HUES64 (cell line): ENCODE measurements at regions not wholly inside any gene's neighbourhood (a gene's known extent, or its start where the extent isn't known, plus 50 kb on each side); places are given as distances from the start of the nearest gene placed in this dataset.

Source experiments
- H3K27ac ChIP-seq: 2 replicates; pipeline ENCODE4 v1.7.0; 2013; ENCODE audit warnings: low read depth, low read length, inconsistent platforms
- H3K27me3 ChIP-seq: 2 replicates; pipeline ENCODE4 v1.6.1; 2013; ENCODE audit warnings: mild to moderate bottlenecking, low read length; ENCODE audit not compliant: insufficient read depth
- H3K36me3 ChIP-seq: 2 replicates; pipeline ENCODE4 v1.6.1; 2013; ENCODE audit warnings: mild to moderate bottlenecking, low read length; ENCODE audit not compliant: insufficient read depth
- H3K4me1 ChIP-seq: 2 replicates; pipeline ENCODE4 v1.6.1; 2013; ENCODE audit warnings: mild to moderate bottlenecking, low read length, moderate library complexity; ENCODE audit not compliant: insufficient read depth
- H3K4me3 ChIP-seq: 2 replicates; pipeline ENCODE4 v1.5.1; 2013; ENCODE audit warnings: mild to moderate bottlenecking, low read length, moderate library complexity
- H3K9ac ChIP-seq: 2 replicates; pipeline ENCODE4 v1.6.1; 2013; ENCODE audit warnings: mild to moderate bottlenecking, low read depth, low read length
- H3K9me3 ChIP-seq: 2 replicates; pipeline ENCODE4 v1.6.1; 2013; ENCODE audit warnings: low read depth, low read length; ENCODE audit not compliant: insufficient read depth
- WGBS: fragments of 150-250, 120-280 bp; methylation state at CpG from one replicate; pipeline ENCODE4 v1.1.7; 2013; ENCODE audit warnings: missing lambda C conversion rate; 5-methylcytosine and 5-hydroxymethylcytosine counted together

DNA sequence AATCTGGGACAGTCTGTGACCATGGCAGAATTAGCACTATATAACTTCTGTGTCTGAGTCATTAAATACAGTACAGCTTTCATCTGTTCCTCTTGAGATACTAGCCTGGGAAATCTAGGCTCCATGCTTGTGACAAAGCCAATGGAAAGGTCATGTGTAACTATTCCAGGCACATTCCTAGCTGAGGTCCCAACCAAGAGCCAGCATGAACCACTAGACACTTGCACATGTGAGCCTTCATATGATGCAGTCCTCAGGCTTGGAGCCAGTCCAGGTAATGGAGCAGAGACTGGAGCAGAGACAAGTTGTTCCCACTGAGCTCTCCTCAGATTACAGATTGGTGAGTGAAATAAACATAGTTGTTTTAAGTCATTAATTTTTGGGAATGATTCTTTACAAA lies 412.4 kb upstream of the ZNF462 start:
- Histone ChIP-seq H3K27me3 (no peaks in the 10 kb centered on the region), H3K9ac (no peak overlapping the region), H3K9me3 (no peaks in the 10 kb centered on the region), H3K4me1 (no peaks in the 10 kb centered on the region), H3K36me3 (no peaks in the 10 kb centered on the region), H3K27ac (no peak overlapping the region), H3K4me3 (no peak overlapping the region)

DNA sequence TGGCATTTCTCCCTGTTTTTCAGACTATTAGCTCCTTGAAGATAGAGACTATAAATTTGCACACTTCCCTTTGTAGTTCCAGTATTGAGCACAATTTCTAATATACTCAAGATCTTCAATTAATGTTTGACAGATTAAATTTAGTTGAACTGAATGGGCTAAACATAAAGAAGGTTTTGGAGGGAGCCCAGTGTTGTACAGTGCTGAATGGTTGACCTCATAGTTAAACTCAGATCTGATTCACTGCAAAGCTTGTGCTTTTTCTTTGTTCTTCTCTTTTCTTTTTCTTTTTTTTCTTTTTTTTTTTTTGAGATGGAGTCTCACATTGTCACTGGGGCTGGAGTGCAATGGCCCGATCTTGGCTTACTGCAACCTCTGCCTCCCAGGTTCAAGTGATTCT lies 411.7 kb upstream of the ZNF462 start:
- Histone ChIP-seq H3K36me3 (no peaks in the 10 kb centered on the region), H3K27ac (no peak overlapping the region), H3K4me3 (no peak overlapping the region), H3K9me3 (no peaks in the 10 kb centered on the region), H3K4me1 (peaks cover 6% of the 10 kb centered on the region; the same call in 1 of the 2 replicates), H3K27me3 (no peaks in the 10 kb centered on the region), H3K9ac (no peak overlapping the region)
- 100% methylated on average over 1 of the region's 1 CpG for WGBS

DNA sequence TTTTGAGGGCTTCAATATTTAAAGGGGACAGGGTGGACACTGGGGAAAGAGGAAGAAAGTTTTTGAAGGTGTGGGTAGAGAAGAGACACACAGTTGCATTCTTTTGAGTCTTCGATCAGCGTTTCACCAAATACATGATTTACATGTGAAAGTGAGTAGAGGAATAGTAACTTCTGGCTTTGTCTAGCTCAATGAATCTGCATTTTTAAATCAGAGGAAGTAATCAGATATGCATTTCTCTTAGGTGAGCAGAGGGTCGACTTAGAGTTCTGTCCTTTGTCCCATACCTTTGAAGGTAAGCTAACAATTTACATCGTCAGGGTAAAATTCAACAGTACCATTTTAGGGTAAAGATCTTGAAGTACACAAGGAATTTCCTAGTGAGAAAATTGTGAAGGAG lies 406.4 kb upstream of the ZNF462 start:
- no peaks in the 10 kb centered on the region; the same call in 1 of the 2 replicates for H3K9me3 ChIP-seq
- H3K4me3 ChIP-seq, result no peak overlapping the region
- peak overlapping the region; percentile 50 for H3K27ac ChIP-seq
- H3K27me3 ChIP-seq, result no peaks in the 10 kb centered on the region
- H3K36me3 ChIP-seq, result no peaks in the 10 kb centered on the region
- peaks cover 20% of the 10 kb centered on the region; the same call in 1 of the 2 replicates for H3K4me1 ChIP-seq
- H3K9ac ChIP-seq, result no peak overlapping the region
- 26% methylated on average over 4 of the region's 4 CpGs for WGBS

- Histone ChIP-seq H3K36me3 (no peaks in the 10 kb centered on the region), H3K4me1 (peaks cover 12% of the 10 kb centered on the region), H3K4me3 (no peak overlapping the region), H3K27me3 (no peaks in the 10 kb centered on the region), H3K27ac (peak overlapping the region; percentile 75; the same call in 1 of the 2 replicates), H3K9me3 (0 out of 2 replicates have a peak, but pooled peaks cover 3% of the 10 kb centered on the region), H3K9ac (no peak overlapping the region)
- WGBS, result 58% methylated on average over 8 of the region's 8 CpGs
Observed at GRCh38 chr9:106467113-106467864, 395.7 kb upstream of the ZNF462 start.

- Histone ChIP-seq H3K9ac (no peak overlapping the region), H3K9me3 (0 out of 2 replicates have a peak, but pooled peaks cover 3% of the 10 kb centered on the region), H3K4me1 (peaks cover 12% of the 10 kb centered on the region), H3K4me3 (no peak overlapping the region), H3K27me3 (no peaks in the 10 kb centered on the region), H3K27ac (peak overlapping the region; percentile 75; the same call in 1 of the 2 replicates), H3K36me3 (no peaks in the 10 kb centered on the region)
- 88% methylated on average over 1 of the region's 1 CpG for WGBS
Observed at GRCh38 chr9:106467865-106468164, 395.2 kb upstream of the ZNF462 start.

GRCh38 chr9:106468431-106468830 lies 394.5 kb upstream of the ZNF462 start:
- no peak overlapping the region for H3K27ac ChIP-seq
- H3K9ac ChIP-seq, result no peak overlapping the region

DNA sequence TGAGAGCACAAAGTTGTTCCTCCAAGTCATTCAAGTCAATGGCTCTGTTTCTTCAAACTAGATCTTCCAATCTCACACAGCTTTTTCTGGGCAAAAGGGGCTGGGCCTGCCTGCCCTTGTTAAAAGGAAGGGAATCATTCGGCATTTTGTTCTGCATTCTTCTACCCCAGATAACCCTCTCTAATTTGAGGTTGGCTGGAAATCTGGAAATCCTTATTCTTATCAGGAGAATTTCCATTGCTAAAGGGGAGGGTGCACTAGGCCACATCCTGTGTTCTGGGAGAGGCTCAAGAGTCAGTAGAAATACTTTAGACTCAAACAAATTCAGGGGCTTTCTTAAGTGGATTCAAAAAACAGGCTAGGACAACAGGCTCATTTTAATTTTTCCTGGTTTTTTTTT lies 384.7 kb upstream of the ZNF462 start:
- Histone ChIP-seq H3K27ac (no peak overlapping the region), H3K9me3 (no peaks in the 10 kb centered on the region; the same call in 1 of the 2 replicates), H3K9ac (no peak overlapping the region), H3K4me1 (no peaks in the 10 kb centered on the region), H3K36me3 (no peaks in the 10 kb centered on the region), H3K27me3 (no peaks in the 10 kb centered on the region), H3K4me3 (no peak overlapping the region)
- WGBS, result no CpG with 5 or more reads among the region's 1 CpG

More at GRCh38 chr9:106468431-106468830, 394.5 kb upstream of the ZNF462 start:
- Histone ChIP-seq H3K4me1 (peaks cover 12% of the 10 kb centered on the region), H3K36me3 (no peaks in the 10 kb centered on the region), H3K4me3 (no peak overlapping the region), H3K9me3 (0 out of 2 replicates have a peak, but pooled peaks cover 3% of the 10 kb centered on the region), H3K27me3 (no peaks in the 10 kb centered on the region)

DNA sequence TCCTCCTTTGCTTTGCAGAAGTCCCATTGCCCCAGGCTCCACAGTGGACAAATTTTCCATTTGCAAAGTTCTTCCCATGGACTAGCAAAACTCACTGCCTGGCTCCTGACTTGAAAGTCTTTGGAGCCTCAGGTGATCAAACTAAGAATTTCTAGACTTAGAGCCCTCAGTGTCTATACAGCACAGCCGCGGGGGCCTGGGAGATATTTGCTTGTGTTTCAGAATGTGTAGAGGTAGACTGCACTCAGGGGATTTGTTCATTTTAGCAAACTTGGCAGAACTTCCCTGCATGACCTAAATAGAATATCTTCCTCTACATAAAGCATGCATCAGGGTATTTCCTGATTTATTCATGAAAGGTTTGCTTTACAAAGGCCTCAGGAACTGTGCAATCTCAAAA lies 384.2 kb upstream of the ZNF462 start:
- no peaks in the 10 kb centered on the region for H3K27me3 ChIP-seq
- H3K9ac ChIP-seq, result no peak overlapping the region
- H3K9me3 ChIP-seq, result no peaks in the 10 kb centered on the region; the same call in 1 of the 2 replicates
- no peaks in the 10 kb centered on the region for H3K4me1 ChIP-seq
- H3K27ac ChIP-seq, result no peak overlapping the region
- H3K4me3 ChIP-seq, result no peak overlapping the region
- 92% methylated on average over 2 of the region's 2 CpGs for WGBS
- H3K36me3 ChIP-seq, result no peaks in the 10 kb centered on the region

DNA sequence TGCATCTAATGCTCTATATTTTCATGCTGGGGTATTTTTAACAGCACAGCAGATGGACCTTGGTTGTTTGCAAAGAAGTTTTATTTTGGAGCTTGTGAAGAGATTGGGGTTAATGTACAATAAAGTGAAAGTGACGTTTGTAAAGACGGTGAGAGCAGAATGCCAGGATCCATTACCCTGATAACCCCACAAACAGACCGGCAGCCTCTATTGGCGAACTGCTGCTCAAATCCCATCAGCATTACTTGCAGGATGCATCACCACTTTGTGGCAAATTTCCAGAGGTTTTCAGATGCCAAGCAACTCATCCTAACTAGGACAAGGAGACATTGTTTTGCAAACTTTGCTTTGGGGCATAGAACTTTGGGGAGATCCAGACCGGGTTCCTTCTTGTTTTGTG lies 383.3 kb upstream of the ZNF462 start:
- Histone ChIP-seq H3K9ac (no peak overlapping the region), H3K4me3 (no peak overlapping the region), H3K9me3 (no peaks in the 10 kb centered on the region; the same call in 1 of the 2 replicates), H3K4me1 (no peaks in the 10 kb centered on the region), H3K36me3 (no peaks in the 10 kb centered on the region), H3K27ac (no peak overlapping the region), H3K27me3 (no peaks in the 10 kb centered on the region)
- WGBS, result 93% methylated on average over 5 of the region's 5 CpGs

DNA sequence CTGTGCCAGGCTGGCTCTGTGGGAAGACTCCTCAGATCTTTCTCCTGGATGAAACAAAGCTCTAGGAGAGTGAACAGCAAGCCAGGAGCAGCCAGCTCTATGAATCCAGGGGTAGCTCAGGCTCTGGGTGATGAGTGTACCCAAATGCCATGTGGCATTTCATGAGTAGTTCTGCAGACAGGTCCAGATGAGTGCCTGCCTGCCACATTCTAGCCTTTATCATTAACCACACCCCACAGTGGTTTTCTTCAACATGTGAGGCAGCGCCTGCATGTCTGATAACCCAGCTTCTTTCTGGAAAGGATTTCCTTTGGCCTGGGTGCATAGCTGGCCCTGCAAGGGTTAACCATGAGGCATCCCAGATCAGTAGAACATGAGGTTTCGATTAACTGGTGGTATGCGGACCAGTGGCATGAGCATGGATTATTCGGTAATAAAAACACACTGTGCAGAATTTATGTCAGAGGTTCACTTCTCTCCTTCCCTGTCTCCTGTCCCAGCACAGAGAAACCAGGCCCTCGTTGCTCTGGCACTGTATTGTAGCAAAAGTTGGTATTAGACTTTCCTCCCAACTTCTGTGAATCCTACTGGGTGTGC lies 381.9 kb upstream of the ZNF462 start:
- Histone ChIP-seq H3K36me3 (no peaks in the 10 kb centered on the region), H3K27me3 (no peaks in the 10 kb centered on the region), H3K9ac (no peak overlapping the region), H3K9me3 (no peaks in the 10 kb centered on the region), H3K4me3 (no peak overlapping the region), H3K4me1 (no peaks in the 10 kb centered on the region), H3K27ac (no peak overlapping the region)
- 93% methylated on average over 5 of the region's 5 CpGs for WGBS

GRCh38 chr9:106482733-106483132 lies 380.2 kb upstream of the ZNF462 start:
- no peaks in the 10 kb centered on the region for H3K27me3 ChIP-seq
- no peak overlapping the region for H3K27ac ChIP-seq
- no peaks in the 10 kb centered on the region for H3K36me3 ChIP-seq
- no peak overlapping the region for H3K9ac ChIP-seq
- H3K4me1 ChIP-seq, result no peaks in the 10 kb centered on the region
- no peak overlapping the region for H3K4me3 ChIP-seq
- no peaks in the 10 kb centered on the region for H3K9me3 ChIP-seq
